GM18873 (cell line): ENCODE measurements at regions not wholly inside any gene's neighbourhood (a gene's known extent, or its start where the extent isn't known, plus 50 kb on each side); places are given as distances from the start of the nearest gene placed in this dataset.

Experiments used
- ATAC-seq: cut with Tn5 transposase; IDR thresholded peaks from one replicate; pipeline ENCODE4 v1.9.1; 2021; ENCODE audit warnings: mild to moderate bottlenecking, moderate library complexity, moderate number of reproducible peaks; ENCODE audit not compliant: unreplicated experiment, low FRiP score

GRCh38 chr18:26794230-26795101 lies 71.0 kb downstream of the AQP4 start:
- ATAC-seq: no peak

GRCh38 chr18:26792661-26793060 lies 72.8 kb downstream of the AQP4 start:
- no peak for ATAC-seq

- no peak for ATAC-seq
Measured at GRCh38 chr18:26791676-26792075, 73.8 kb downstream of the AQP4 start.

- no peak for ATAC-seq
Measured at GRCh38 chr18:26784599-26784998, 80.9 kb downstream of the AQP4 start.

GRCh38 chr18:26783170-26783569 lies 82.3 kb downstream of the AQP4 start:
- ATAC-seq: no peak

- ATAC-seq: no peak
Measured at GRCh38 chr18:26780520-26781325, 84.8 kb downstream of the AQP4 start.

- no peak for ATAC-seq
Measured at GRCh38 chr18:26778054-26778393, 87.5 kb downstream of the AQP4 start.

- ATAC-seq: no peak
Measured at GRCh38 chr18:26777351-26778053, 88.0 kb downstream of the AQP4 start.

GRCh38 chr18:26772691-26773090 lies 92.8 kb downstream of the AQP4 start:
- ATAC-seq: no peak

- ATAC-seq: no peak
Measured at GRCh38 chr18:26771524-26771923, 94.0 kb downstream of the AQP4 start.

- ATAC-seq: no peak
Measured at GRCh38 chr18:26768385-26768784, 97.1 kb downstream of the AQP4 start.

GRCh38 chr18:26765498-26765897 lies 100.0 kb downstream of the AQP4 start:
- no peak for ATAC-seq

GRCh38 chr18:26764586-26764985 lies 100.9 kb downstream of the AQP4 start:
- ATAC-seq: no peak

- ATAC-seq: no peak
Measured at GRCh38 chr18:26764177-26764576, 101.3 kb downstream of the AQP4 start.

- no peak for ATAC-seq
Measured at GRCh38 chr18:26763446-26764110, 101.9 kb downstream of the AQP4 start.

GRCh38 chr18:26757263-26758019 lies 108.1 kb downstream of the AQP4 start:
- no peak for ATAC-seq

GRCh38 chr18:26756556-26756955 lies 109.0 kb downstream of the AQP4 start:
- ATAC-seq: no peak

GRCh38 chr18:26746826-26747475 lies 118.6 kb downstream of the AQP4 start:
- ATAC-seq: no peak

- no peak for ATAC-seq
Measured at GRCh38 chr18:26746398-26746797, 119.1 kb downstream of the AQP4 start.
